IMR-90 (cell line): ENCODE measurements at regions not wholly inside any gene's neighbourhood (a gene's known extent, or its start where the extent isn't known, plus 50 kb on each side); places are given as distances from the start of the nearest gene placed in this dataset.

Experiments used
- ATAC-seq: fragments of 200-7000 bp; cut with Tn5 transposase; 2 replicates; pipeline ENCODE4 v1.9.1; 2020; ENCODE audit warnings: low read depth, mild to moderate bottlenecking, moderate library complexity
- BruUV-seq: library from RNA; stranded (reverse); fragments of 400-500 nt; replicated peaks from 2 replicates; lab custom pipeline; 2021; lab: Mats Ljungman, UMichigan
- CTCF ChIA-PET: fragments of 300-600 bp; formaldehyde crosslinking; extraction: SDS; loops from one replicate; lab custom pipeline; 2021; ENCODE audit warnings: antibody characterized with exemption; lab: Yijun Ruan, JAX
- POLR2A ChIA-PET: fragments of 300-600 bp; sonication (Branson Sonifier 250); formaldehyde crosslinking; loops from one replicate; lab custom pipeline; 2022; ENCODE audit warnings: antibody characterized with exemption; ENCODE audit not compliant: unreplicated experiment; lab: Charles Lee
- DNase-seq: peaks from one replicate; pipeline ENCODE4 v3.0.0; 2013
- H2AFZ ChIP-seq: replicated peaks from 2 replicates; pipeline ENCODE3; 2013; ENCODE audit warnings: low read length, mild to moderate bottlenecking; ENCODE audit not compliant: poor library complexity
- H2AK5ac ChIP-seq: 2 replicates; pipeline ENCODE4 v1.6.1; 2013; ENCODE audit warnings: low read depth, low read length, inconsistent platforms
- H2AK9ac ChIP-seq: replicated peaks from 2 replicates; pipeline ENCODE3; 2013; ENCODE audit warnings: mild to moderate bottlenecking, low read depth, low read length, moderate library complexity; ENCODE audit not compliant: poor library complexity
- H2BK120ac ChIP-seq: 2 replicates; pipeline ENCODE4 v1.6.1; 2013; ENCODE audit warnings: low read depth, low read length, inconsistent platforms
- H2BK15ac ChIP-seq: 3 replicates; pipeline ENCODE4 v1.6.1; 2013; ENCODE audit warnings: low read depth, low read length, inconsistent platforms
- H2BK20ac ChIP-seq: 2 replicates; pipeline ENCODE4 v1.6.1; 2013; ENCODE audit warnings: low read depth, mild to moderate bottlenecking, inconsistent platforms, low read length, moderate library complexity
- H2BK5ac ChIP-seq: 2 replicates; pipeline ENCODE4 v1.6.1; 2013; ENCODE audit warnings: mild to moderate bottlenecking, low read depth, low read length, inconsistent platforms; ENCODE audit not compliant: poor library complexity, severe bottlenecking
- H3K14ac ChIP-seq: replicated peaks from 2 replicates; pipeline ENCODE4 v1.6.1; 2013; ENCODE audit warnings: low read depth, low read length, inconsistent platforms
- H3K18ac ChIP-seq: 2 replicates; pipeline ENCODE4 v1.6.1; 2013; ENCODE audit warnings: low read depth, low read length, control low read depth
- H3K23ac ChIP-seq: 2 replicates; pipeline ENCODE4 v1.6.1; 2013; ENCODE audit warnings: low read depth, low read length, inconsistent platforms
- H3K27ac ChIP-seq: 2 replicates; pipeline ENCODE4 v1.5.1; 2013; ENCODE audit warnings: mild to moderate bottlenecking, control low read depth, low read length; ENCODE audit not compliant: insufficient read depth
- H3K27me3 ChIP-seq: 2 replicates; pipeline ENCODE4 v1.6.1; 2013; ENCODE audit warnings: low read length; ENCODE audit not compliant: control insufficient read depth, insufficient read depth
- H3K36me3 ChIP-seq: 2 replicates; pipeline ENCODE4 v1.6.1; 2013; ENCODE audit warnings: low read length, mixed read lengths; ENCODE audit not compliant: control insufficient read depth, insufficient read depth
- H3K4ac ChIP-seq: 2 replicates; pipeline ENCODE4 v1.6.1; 2013; ENCODE audit warnings: low read depth, low read length, inconsistent platforms
- H3K4me1 ChIP-seq: 2 replicates; pipeline ENCODE4 v1.6.1; 2013; ENCODE audit warnings: low read length, mixed read lengths; ENCODE audit not compliant: control insufficient read depth, insufficient read depth
- H3K4me2 ChIP-seq: 2 replicates; pipeline ENCODE4 v1.6.1; 2013; ENCODE audit warnings: low read depth, mild to moderate bottlenecking, control low read depth, low read length, moderate library complexity
- H3K4me3 ChIP-seq: 2 replicates; pipeline ENCODE4 v1.5.1; 2013; ENCODE audit warnings: low read depth, mild to moderate bottlenecking, control low read depth, low read length, moderate library complexity; ENCODE audit not compliant: insufficient read depth
- H3K56ac ChIP-seq: 2 replicates; pipeline ENCODE4 v1.6.1; 2013; ENCODE audit warnings: low read length, inconsistent platforms; ENCODE audit not compliant: insufficient read depth; ENCODE audit errors: extremely low read depth
- H3K79me1 ChIP-seq, 2 experiments: 2 replicates each; pipeline ENCODE4 v1.6.1; 2013; ENCODE audit warnings: low read length in 2 of 2, inconsistent platforms in 1 of 2, low read depth in 1 of 2
- H3K9ac ChIP-seq: 2 replicates; pipeline ENCODE4 v1.6.1; 2013; ENCODE audit warnings: low read depth, low read length, control low read depth
- H3K9me1 ChIP-seq: 2 replicates; pipeline ENCODE4 v1.6.1; 2013; ENCODE audit warnings: low read length, inconsistent platforms; ENCODE audit not compliant: insufficient read depth
- H3K9me3 ChIP-seq: 2 replicates; pipeline ENCODE4 v1.6.1; 2013; ENCODE audit warnings: low read length; ENCODE audit not compliant: control insufficient read depth, insufficient read depth
- H4K20me1 ChIP-seq: 2 replicates; pipeline ENCODE4 v1.6.1; 2013; ENCODE audit warnings: low read length, inconsistent platforms; ENCODE audit not compliant: insufficient read depth
- H4K5ac ChIP-seq: 2 replicates; pipeline ENCODE4 v1.6.1; 2013; ENCODE audit warnings: mild to moderate bottlenecking, low read depth, low read length, control low read depth
- H4K8ac ChIP-seq, 2 experiments: 2 replicates each; pipeline ENCODE4 v1.6.1; 2013; ENCODE audit warnings: low read depth in 2 of 2, low read length in 2 of 2, control low read depth in 1 of 2, inconsistent platforms in 1 of 2
- H4K91ac ChIP-seq: 2 replicates; pipeline ENCODE4 v1.6.1; 2013; ENCODE audit warnings: low read depth, low read length, inconsistent platforms; ENCODE audit not compliant: insufficient read depth
- BHLHE40 ChIP-seq: fragments of 150-350 bp; IDR thresholded peaks from 2 replicates; pipeline ENCODE4 v1.6.1; 2016; ENCODE audit warnings: mild to moderate bottlenecking, low read depth, low read length
- CEBPB ChIP-seq: IDR thresholded peaks from 2 replicates; pipeline ENCODE4 v1.6.1; 2012; ENCODE audit warnings: low read depth, low read length, improper control_type of control experiment
- CHD1 ChIP-seq: IDR thresholded peaks from 2 replicates; pipeline ENCODE4 v1.6.1; 2012; ENCODE audit warnings: low read depth, low read length, improper control_type of control experiment
- FOS ChIP-seq: fragments of 150-350 bp; IDR thresholded peaks from 2 replicates; pipeline ENCODE4 v1.6.1; 2016; ENCODE audit warnings: low read depth, low read length
- MAFK ChIP-seq: IDR thresholded peaks from 2 replicates; pipeline ENCODE4 v1.6.1; 2012; ENCODE audit warnings: low read depth, low read length, improper control_type of control experiment
- MAZ ChIP-seq: IDR thresholded peaks from 2 replicates; pipeline ENCODE4 v1.6.1; 2012; ENCODE audit warnings: low read depth, mild to moderate bottlenecking, low read length, improper control_type of control experiment, moderate library complexity, borderline replicate concordance
- MXI1 ChIP-seq: IDR thresholded peaks from 2 replicates; pipeline ENCODE4 v1.6.1; 2012; ENCODE audit warnings: low read depth, mild to moderate bottlenecking, low read length, moderate library complexity, borderline replicate concordance
- POLR2A ChIP-seq: IDR thresholded peaks from 2 replicates; pipeline ENCODE4 v1.6.1; 2012; ENCODE audit warnings: mild to moderate bottlenecking, low read depth, low read length
- RAD21 ChIP-seq: IDR thresholded peaks from 2 replicates; pipeline ENCODE4 v1.6.1; 2012; ENCODE audit warnings: low read length, improper control_type of control experiment
- RFX5 ChIP-seq: IDR thresholded peaks from 2 replicates; pipeline ENCODE4 v1.8.0; 2012; ENCODE audit warnings: low read depth, mild to moderate bottlenecking, low read length, moderate library complexity
- USF2 ChIP-seq: fragments of 150-350 bp; IDR thresholded peaks from 2 replicates; pipeline ENCODE4 v1.6.1; 2017; ENCODE audit warnings: mild to moderate bottlenecking, antibody characterized with exemption, low read length, low read depth
- WGBS, 2 experiments: methylation state at CpG; one replicate each; pipeline versions ENCODE4 v1.1.5 to v1.1.7; 2013; ENCODE audit warnings: missing lambda C conversion rate in 2 of 2; ENCODE audit not compliant: insufficient read length in 1 of 2; ENCODE audit errors: extremely low coverage in 2 of 2; 5-methylcytosine and 5-hydroxymethylcytosine counted together
- dilution Hi-C: fragments of 300-500 bp; cut with HindIII; formaldehyde crosslinking; loops from one replicate; pipeline ENCODE4 v1.14.3; 2018; ENCODE audit warnings: low sequenced_read_pairs; ENCODE audit not compliant: unreplicated experiment
- in situ Hi-C: fragments of 300-500 bp; cut with MboI; formaldehyde crosslinking; loops from 3 replicates; pipeline ENCODE4 v1.14.3; 2019; ENCODE audit warnings: low sequenced_read_pairs, inconsistent platforms, mixed read lengths
- intact Hi-C: fragments of 100-400 bp; cut with micrococcal nuclease; formaldehyde crosslinking; loops from 2 replicates; pipeline ENCODE4 v1.10.0; 2022
- TF ChIP-seq, protein P1 (sequence below): fragments of 150-350 bp; IDR thresholded peaks from 2 replicates; pipeline ENCODE4 v1.6.1; 2016; ENCODE audit warnings: low read depth, mild to moderate bottlenecking, low read length, moderate library complexity, borderline replicate concordance
- TF ChIP-seq, protein P2 (sequence below): conservative IDR thresholded peaks from 2 replicates; pipeline ENCODE4 v1.5.1; 2012; ENCODE audit warnings: mild to moderate bottlenecking, low read depth, low read length, improper control_type of control experiment

- ATAC-seq = no peak
- Histone ChIP-seq H3K9ac (no peak overlapping the region), H3K56ac (no peak overlapping the region), H4K91ac (no peak overlapping the region), H2AFZ (no peak overlapping the region), H3K4ac (no peak overlapping the region), H2BK5ac (no peak overlapping the region), H4K5ac (no peak overlapping the region), H3K18ac (no peak overlapping the region), H3K27ac (no peak overlapping the region), H2AK9ac (no peak overlapping the region), H3K9me1 (no peaks in the 10 kb centered on the region), H3K4me1 (no peaks in the 10 kb centered on the region), H2BK20ac (no peak overlapping the region), H3K23ac (no peak overlapping the region), H3K9me3 (no peaks in the 10 kb centered on the region), H2BK15ac (no peak overlapping the region), H3K27me3 (no peaks in the 10 kb centered on the region), H2AK5ac (no peak overlapping the region), H3K4me2 (no peak overlapping the region), H4K8ac (no peak overlapping the region), H3K79me1 (no peaks in the 10 kb centered on the region), H2BK120ac (no peak overlapping the region), H3K14ac (no peak overlapping the region), H3K4me3 (no peak overlapping the region), H4K20me1 (no peaks in the 10 kb centered on the region), H3K36me3 (no peaks in the 10 kb centered on the region)
- ChIA-PET CTCF (no interaction called here), POLR2A (no interaction called here)
- dilution Hi-C loops (no loop called here), intact Hi-C loops (no loop called here), in situ Hi-C loops (no loop called here)
- no peak for TF ChIP-seq MXI1
- TF ChIP-seq MAZ = no peak
- no peak for TF ChIP-seq BHLHE40
- no peak for TF ChIP-seq MAFK
- no peak for TF ChIP-seq RFX5
- TF ChIP-seq FOS = no peak
- no peak for TF ChIP-seq POLR2A
- TF ChIP-seq USF2 = no peak
- TF ChIP-seq, protein P1, sequence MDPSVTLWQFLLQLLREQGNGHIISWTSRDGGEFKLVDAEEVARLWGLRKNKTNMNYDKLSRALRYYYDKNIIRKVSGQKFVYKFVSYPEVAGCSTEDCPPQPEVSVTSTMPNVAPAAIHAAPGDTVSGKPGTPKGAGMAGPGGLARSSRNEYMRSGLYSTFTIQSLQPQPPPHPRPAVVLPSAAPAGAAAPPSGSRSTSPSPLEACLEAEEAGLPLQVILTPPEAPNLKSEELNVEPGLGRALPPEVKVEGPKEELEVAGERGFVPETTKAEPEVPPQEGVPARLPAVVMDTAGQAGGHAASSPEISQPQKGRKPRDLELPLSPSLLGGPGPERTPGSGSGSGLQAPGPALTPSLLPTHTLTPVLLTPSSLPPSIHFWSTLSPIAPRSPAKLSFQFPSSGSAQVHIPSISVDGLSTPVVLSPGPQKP = no peak
- no peak for TF ChIP-seq CHD1
- TF ChIP-seq, protein P2, sequence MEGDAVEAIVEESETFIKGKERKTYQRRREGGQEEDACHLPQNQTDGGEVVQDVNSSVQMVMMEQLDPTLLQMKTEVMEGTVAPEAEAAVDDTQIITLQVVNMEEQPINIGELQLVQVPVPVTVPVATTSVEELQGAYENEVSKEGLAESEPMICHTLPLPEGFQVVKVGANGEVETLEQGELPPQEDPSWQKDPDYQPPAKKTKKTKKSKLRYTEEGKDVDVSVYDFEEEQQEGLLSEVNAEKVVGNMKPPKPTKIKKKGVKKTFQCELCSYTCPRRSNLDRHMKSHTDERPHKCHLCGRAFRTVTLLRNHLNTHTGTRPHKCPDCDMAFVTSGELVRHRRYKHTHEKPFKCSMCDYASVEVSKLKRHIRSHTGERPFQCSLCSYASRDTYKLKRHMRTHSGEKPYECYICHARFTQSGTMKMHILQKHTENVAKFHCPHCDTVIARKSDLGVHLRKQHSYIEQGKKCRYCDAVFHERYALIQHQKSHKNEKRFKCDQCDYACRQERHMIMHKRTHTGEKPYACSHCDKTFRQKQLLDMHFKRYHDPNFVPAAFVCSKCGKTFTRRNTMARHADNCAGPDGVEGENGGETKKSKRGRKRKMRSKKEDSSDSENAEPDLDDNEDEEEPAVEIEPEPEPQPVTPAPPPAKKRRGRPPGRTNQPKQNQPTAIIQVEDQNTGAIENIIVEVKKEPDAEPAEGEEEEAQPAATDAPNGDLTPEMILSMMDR = no peak
- no peak for TF ChIP-seq CEBPB
- no peak for TF ChIP-seq RAD21
- no TSS peak for BruUV-seq
- WGBS, 2 experiments = no CpG with 5 or more reads among the region's 4 CpGs
- no peak for DNase-seq
Observed at GRCh38 chr10:4568731-4569130, 257.3 kb upstream of the AKR1E2 start.
